ENCODE measurements at regions not wholly inside any gene's neighbourhood (a gene's known extent, or its start where the extent isn't known, plus 50 kb on each side); places are given as distances from the start of the nearest gene placed in this dataset.
A peak's percentile ranks its signal among the peaks of the same experiment; 100 is the strongest.
"Not testable (repeated sequence)": the region's sequence is repeated elsewhere in the genome, so short reads cannot be mapped to it uniquely, and the experiment has no call there.

DNA sequence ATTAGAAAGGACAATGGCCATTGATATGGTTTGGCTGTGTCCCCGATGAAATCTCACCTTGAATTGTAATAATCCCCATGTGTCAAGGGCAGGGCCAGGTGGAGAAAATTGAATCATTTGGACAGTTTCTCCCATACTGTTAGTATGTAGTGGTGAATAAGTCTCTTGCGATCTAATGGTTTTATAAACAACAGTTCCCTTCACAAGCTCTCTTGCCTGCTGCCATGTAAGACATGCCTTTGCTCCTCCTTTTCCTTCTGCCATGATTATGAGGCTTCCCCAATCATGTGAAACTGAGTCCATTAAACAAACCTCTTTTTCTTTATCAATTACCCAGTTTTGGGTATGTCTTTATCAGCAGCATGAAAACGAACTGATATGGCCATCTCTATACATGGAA, 302.7 kb downstream of the SFMBT2 start:
- DNase-seq = no peak

DNA sequence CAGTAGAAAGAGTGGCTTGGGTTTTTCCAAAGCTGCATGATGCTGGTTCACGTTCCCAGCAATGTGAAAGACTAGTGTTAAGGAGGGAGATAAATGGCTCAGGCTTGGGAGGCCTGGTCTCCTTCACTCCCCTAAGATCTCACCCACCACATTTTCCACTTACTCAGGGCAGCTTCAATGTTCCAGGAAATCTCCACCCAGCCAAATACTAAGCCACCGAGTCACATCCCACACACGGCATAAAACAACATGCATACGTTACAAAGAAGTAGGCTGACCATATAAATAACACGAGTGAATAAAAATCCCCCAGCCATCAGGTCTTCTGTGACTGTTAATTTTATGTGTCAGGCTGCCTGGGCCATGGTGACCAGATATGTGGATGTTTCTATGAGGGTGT, 303.5 kb downstream of the SFMBT2 start:
- DNase-seq = peak; percentile 89

- not testable (repeated sequence) for DNase-seq
These were observed 306.5 kb downstream of the SFMBT2 start for GRCh38 chr10:7104379-7104778.

- no peak for DNase-seq
These were observed 308.1 kb downstream of the SFMBT2 start for GRCh38 chr10:7102557-7103349.

DNA sequence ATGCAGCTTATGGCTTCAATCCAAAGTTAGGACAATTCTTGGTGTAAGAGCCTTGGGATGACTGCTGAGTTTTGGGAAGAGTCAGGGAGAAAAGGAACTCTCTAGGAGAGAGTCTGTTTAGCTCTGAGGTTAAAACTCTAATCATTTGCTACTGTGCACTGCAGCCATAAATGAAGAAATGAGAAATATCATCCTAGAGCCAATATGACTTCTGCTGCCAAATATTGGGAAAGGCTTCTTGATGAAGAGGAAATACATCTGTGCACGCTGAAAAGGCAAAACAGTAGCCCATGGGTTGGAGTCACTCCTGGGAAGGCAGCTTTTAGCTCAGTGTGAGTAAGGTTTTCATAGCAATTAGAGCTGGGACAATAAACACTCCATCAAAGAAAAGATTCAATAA, 308.8 kb downstream of the SFMBT2 start:
- DNase-seq = no peak

GRCh38 chr10:7101451-7101850, 309.4 kb downstream of the SFMBT2 start:
- no peak for DNase-seq

- no peak for DNase-seq
These were observed 310.7 kb downstream of the SFMBT2 start for GRCh38 chr10:7100032-7100702.

GRCh38 chr10:7098160-7098762, 312.6 kb downstream of the SFMBT2 start:
- no peak for DNase-seq

GRCh38 chr10:7094781-7095180, 316.1 kb downstream of the SFMBT2 start:
- DNase-seq = no peak

DNA sequence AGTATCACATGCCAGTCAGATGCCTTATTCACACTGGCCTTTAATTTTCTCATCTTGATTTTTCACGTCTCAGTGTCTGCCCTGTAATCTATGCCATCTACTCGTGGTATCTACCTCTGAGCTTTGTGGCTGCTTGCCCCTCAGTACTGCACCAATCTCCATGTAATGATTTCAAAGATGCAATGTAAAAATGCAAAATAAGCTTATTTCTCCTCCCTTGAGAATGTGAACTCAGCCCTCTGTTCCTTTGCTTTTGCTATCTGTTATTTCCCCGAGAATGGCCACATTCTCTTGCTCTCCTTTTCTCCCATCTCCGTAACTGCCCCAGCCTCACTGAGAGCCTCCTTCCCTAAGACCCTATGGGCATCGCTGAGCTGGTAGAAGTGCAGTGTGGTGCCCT, 317.5 kb downstream of the SFMBT2 start:
- DNase-seq = no peak

DNA sequence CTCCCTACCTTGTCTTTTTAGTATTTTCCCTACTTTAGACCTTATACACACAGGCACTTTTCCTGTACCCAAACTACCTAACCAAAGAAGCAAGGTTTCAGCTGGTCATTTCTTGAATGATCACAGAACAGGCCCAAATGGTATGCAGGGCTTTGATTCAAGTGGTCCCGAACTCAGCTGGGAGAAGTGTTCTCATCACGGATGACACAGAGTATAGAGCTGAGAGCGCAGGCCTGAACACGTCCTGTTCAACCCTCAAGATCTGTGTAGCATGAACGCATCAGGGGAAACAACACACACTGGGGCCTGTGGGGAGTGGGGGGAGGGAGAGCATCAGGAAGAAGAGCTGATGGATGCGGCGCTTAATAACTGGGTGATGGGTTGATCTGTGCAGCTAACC, 318.2 kb downstream of the SFMBT2 start:
- DNase-seq = no peak

DNA sequence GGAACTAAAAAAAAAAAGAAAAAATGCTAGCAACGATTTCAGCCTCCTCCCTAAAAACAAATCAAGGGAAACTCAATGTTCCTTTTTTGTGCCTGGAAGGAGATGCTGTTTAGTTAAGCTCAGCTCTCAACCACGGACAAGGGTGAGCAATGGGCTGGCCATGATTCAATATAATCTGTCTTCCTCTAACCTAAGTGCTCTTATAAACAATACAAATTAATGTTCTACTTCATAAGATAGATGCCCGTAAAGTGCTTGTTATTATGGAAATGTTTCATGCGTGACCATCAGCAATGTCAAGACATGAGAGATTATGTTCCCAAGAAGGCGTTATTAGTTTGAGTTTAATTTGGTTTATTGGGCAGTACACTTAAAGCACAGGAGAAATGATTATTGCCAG, 320.3 kb downstream of the SFMBT2 start:
- no peak for DNase-seq

DNA sequence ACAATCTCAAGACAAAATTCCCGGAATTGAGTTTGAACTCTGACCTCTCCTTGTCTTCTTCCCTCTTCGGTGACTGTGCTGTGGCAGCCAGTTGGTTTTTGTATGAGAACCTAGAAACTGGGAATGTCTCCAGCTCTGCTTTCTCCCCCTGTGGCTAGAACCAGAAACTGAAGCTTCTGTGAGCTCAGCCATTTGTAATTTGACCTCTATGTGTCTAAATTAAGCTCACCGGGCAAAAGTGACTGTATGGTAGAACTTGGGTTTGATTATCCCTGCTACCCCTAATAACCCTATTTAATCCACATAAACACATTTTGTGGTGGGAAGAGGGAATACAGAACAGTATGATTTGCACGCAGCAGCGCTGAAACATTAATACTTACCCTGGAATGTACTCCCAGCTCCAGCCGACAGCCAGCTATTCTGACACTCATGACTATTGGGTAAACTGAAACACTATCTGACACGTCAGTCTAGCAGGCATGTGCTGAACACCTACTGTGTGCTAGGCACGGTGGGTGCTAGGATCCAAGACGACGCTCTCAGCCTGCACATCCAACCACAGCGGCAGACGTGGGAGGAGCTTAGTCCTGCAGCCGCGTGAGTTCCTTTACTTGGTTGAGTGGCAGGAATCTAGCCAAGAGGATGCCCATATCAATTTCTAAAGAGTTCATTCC, 324.8 kb downstream of the SFMBT2 start:
- DNase-seq = peak; percentile 70

- peak; percentile 54 for DNase-seq
These were observed 325.5 kb downstream of the SFMBT2 start for GRCh38 chr10:7085147-7085912.

DNA sequence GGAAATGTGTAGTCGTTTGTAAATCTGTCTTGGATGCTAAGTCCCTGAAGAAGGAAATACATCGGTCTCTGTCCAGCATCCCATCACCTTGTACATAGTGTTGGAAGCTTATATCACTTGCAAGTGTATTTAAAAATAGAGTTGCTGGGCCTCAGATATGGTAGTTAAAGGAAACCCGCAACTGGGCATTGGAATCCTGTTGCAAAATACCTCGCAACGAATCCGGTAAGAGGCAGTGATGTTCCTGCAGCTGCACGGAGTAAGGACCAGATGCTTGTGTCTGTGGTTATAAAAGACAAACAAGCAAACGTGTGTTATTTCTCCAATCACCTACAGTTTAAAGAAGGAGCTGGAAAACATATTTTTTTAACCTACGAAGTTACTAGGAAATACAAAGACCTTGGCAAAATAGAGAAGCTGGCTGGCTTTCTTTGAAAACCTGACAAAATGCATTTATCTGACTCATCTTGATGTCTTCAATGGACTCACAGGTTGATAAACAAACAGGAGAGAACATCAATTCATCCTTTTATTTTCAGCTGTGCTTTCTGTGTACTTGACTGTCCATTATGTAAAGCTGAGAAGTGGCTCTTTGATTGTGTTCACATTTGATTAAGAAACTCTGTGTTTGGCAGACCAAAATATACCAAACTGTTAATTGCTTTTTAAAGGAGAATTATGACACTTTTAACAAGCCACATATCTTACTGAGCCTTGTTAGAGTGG, 326.4 kb downstream of the SFMBT2 start:
- peak; percentile 13 for DNase-seq

- peak; percentile 80 for DNase-seq
These were observed 327.9 kb downstream of the SFMBT2 start for GRCh38 chr10:7082967-7083366.

DNA sequence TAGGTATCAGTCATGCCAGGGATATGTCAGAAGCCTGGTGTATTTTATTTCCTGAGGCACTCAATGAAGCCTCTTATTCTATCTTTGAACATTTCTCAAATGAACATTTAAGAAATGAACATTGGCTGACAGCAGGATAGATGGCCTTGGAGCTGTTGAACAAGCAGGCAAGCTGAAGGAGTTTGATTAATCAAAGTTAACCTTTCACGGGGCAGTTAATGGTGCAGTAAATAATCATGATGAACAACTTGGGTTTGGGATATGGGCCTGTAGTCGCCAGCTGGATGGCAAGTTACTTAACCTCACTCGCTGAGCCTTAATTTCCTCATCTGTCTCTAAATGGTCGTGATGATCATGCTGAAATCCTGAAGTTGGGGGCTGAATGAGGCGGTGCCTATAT, 333.0 kb downstream of the SFMBT2 start:
- DNase-seq = no peak

DNA sequence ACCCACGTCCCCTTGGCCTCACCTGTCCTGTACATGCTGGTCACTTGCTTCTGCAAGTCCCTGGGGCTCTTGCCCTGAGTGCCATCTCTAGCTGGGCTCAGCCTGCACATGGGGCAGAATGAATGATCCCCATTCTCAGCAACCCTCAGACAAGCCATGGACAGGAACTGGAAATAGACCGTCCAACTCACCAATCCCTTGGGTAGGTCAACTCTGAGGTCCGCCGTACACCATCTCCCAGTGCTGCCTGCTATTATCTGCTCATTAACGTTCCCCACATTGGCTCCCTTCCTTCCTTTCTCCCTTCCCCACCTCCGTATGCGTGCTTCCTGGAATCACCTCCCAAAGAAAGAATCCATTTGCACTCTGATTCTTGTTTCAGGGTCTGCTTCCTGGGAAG, 335.0 kb downstream of the SFMBT2 start:
- no peak for DNase-seq

GRCh38 chr10:7075110-7075509, 335.7 kb downstream of the SFMBT2 start:
- no peak for DNase-seq

- DNase-seq = no peak
These were observed 339.4 kb downstream of the SFMBT2 start for GRCh38 chr10:7071421-7071820.

GRCh38 chr10:7070950-7071349, 339.9 kb downstream of the SFMBT2 start:
- no peak for DNase-seq

DNA sequence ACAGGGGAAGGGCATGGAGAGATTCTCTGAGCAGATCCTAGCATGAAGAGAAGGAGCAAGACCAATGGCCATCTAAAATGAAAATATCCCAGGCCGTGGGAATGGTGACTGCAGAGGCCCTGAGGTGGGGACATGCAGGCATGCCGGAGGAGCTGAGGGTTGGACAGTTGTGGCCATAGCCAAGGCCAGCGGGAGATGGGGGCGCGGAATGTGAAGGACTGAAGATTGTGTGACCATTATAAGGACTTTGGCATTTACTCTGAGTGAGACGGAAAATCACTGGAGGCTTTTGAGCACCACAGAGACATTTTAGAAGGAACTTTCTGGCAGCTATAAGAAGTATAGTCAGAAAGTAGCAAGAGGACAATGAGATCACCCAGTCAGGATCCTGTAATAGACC, 341.1 kb downstream of the SFMBT2 start:
- DNase-seq = no peak
